Sigmoid colon (tissue), 6 donors: ENCODE measurements at regions not wholly inside any gene's neighbourhood (a gene's known extent, or its start where the extent isn't known, plus 50 kb on each side); places are given as distances from the start of the nearest gene placed in this dataset.
A peak's percentile ranks its signal among the peaks of the same experiment; 100 is the strongest.

Source experiments
- DNase-seq: peaks from one replicate; pipeline ENCODE4 v3.0.0-alpha.2; 2019
- H3K27ac ChIP-seq, 4 donors: fragments of 200-600 bp; sonication (generic); one replicate each; pipeline ENCODE4 v1.5.1; 2016 to 2019; ENCODE audit warnings: mild to moderate bottlenecking in 1 of 4
- H3K27me3 ChIP-seq, 3 donors: fragments of 200-600 bp; sonication (generic); one replicate each; pipeline ENCODE4 v1.5.1; 2019; ENCODE audit warnings: mild to moderate bottlenecking in 1 of 3
- H3K36me3 ChIP-seq, 4 donors: fragments of 200-600 bp; sonication (generic); one replicate each; pipeline ENCODE4 v1.5.1; 2016 to 2019
- H3K4me1 ChIP-seq, 4 donors: fragments of 200-600 bp; sonication (generic); one replicate each; pipeline ENCODE4 v1.5.1; 2017 to 2019
- H3K4me3 ChIP-seq, 4 donors: fragments of 200-600 bp; sonication (generic); one replicate each; pipeline ENCODE4 v1.5.1; 2017 to 2019; ENCODE audit warnings: mild to moderate bottlenecking in 2 of 4, moderate library complexity in 1 of 4
- H3K9me3 ChIP-seq, 4 donors: fragments of 200-600 bp in 3 of 4; sonication (generic) in 3 of 4; one replicate each; pipeline versions ENCODE4 v1.5.1 to v1.6.1; 2013 to 2019
- EP300 ChIP-seq, 4 donors: sonication (generic); formaldehyde crosslinking; IDR thresholded peaks; one replicate each; pipeline ENCODE4 v1.6.1; 2017; ENCODE audit warnings: antibody characterized with exemption in 4 of 4
- POLR2A ChIP-seq, 2 donors: fragments of 450-650 bp; IDR thresholded peaks; one replicate each; pipeline ENCODE4 v1.6.1; 2016; ENCODE audit warnings: antibody characterized with exemption in 2 of 2, mild to moderate bottlenecking in 2 of 2, moderate library complexity in 2 of 2
- POLR2AphosphoS5 ChIP-seq, 4 donors: sonication (generic); formaldehyde crosslinking; IDR thresholded peaks; one replicate each; pipeline ENCODE4 v1.6.1; 2017; ENCODE audit warnings: antibody characterized with exemption in 4 of 4
- WGBS, 2 donors: extraction: QIAGEN DNeasy Blood & Tissue Kit; methylation state at CpG; one replicate each; pipeline ENCODE4 v1.1.7; 2013; 5-methylcytosine and 5-hydroxymethylcytosine counted together
- intact Hi-C: fragments of 100-400 bp; cut with DNase I; formaldehyde crosslinking; loops from one replicate; pipeline ENCODE4 v1.15.1; 2023
- TF ChIP-seq, protein P1 (sequence below), 4 experiments: fragments of 450-650 bp in 3 of 4; fragments of 200-600 bp in 1 of 4; IDR thresholded peaks; one replicate each; pipeline ENCODE4 v1.5.1; 2016 to 2019; ENCODE audit warnings: antibody characterized with exemption in 4 of 4, mild to moderate bottlenecking in 3 of 4, moderate library complexity in 2 of 4
- donor health status: healthy with polysubstance abuse.
- donor health status: healthy.

DNA sequence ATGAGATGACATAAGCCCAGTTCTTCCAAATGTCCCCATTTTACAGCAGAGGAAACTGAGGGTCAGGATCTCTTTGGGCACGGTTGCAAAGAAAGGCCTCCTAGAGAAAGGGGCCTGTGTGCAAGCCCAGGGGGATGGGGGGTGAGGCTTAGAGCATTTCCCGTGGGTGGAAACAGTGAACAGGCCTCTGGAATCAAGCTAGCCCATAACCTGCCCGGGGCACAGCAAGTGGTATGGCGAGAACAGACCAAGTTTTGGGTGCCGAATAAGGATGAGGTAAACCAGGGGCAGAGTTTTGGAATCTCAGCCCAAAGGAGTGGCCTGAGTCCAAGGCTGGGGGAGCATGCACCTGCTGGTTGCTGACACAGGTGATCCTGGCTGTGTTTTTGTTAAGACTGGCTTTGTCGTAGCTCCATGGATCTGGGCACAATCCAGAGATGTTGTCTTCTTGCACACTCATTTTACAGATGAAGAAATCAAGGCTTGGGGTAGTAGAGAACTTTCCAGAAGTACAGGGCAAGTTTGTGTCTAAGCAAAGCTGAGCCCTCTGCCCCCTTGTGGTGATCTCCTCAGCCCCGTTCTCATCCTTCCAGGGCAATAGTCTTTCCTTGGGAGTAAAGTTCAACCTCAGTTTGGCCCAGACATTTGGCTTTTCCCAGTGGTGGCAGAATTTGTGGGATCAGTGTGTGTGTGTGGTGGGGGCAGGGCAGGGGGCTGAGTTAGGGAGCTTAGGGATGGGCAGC is 53.5 kb upstream of the MYEOV start:
- no peaks in the 10 kb centered on the region for H3K27me3 ChIP-seq
- no peak for DNase-seq
- TF ChIP-seq, protein P1, sequence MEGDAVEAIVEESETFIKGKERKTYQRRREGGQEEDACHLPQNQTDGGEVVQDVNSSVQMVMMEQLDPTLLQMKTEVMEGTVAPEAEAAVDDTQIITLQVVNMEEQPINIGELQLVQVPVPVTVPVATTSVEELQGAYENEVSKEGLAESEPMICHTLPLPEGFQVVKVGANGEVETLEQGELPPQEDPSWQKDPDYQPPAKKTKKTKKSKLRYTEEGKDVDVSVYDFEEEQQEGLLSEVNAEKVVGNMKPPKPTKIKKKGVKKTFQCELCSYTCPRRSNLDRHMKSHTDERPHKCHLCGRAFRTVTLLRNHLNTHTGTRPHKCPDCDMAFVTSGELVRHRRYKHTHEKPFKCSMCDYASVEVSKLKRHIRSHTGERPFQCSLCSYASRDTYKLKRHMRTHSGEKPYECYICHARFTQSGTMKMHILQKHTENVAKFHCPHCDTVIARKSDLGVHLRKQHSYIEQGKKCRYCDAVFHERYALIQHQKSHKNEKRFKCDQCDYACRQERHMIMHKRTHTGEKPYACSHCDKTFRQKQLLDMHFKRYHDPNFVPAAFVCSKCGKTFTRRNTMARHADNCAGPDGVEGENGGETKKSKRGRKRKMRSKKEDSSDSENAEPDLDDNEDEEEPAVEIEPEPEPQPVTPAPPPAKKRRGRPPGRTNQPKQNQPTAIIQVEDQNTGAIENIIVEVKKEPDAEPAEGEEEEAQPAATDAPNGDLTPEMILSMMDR (IDR thresholded peaks at IDR 0.05): peak in 1 of 4 experiments; percentile 9
- TF ChIP-seq EP300 (IDR thresholded peaks at IDR 0.05): no peak
- H3K4me3 ChIP-seq: no peak overlapping the region
- intact Hi-C loops: no loop called here
- 77 to 88% methylated on average over 7 of the region's 7 CpGs for WGBS, 2 donors
- no peaks in the 10 kb centered on the region for H3K9me3 ChIP-seq
- H3K4me1 ChIP-seq: no peaks in the 10 kb centered on the region
- no peak overlapping the region for H3K27ac ChIP-seq
- no peaks in the 10 kb centered on the region for H3K36me3 ChIP-seq

DNA sequence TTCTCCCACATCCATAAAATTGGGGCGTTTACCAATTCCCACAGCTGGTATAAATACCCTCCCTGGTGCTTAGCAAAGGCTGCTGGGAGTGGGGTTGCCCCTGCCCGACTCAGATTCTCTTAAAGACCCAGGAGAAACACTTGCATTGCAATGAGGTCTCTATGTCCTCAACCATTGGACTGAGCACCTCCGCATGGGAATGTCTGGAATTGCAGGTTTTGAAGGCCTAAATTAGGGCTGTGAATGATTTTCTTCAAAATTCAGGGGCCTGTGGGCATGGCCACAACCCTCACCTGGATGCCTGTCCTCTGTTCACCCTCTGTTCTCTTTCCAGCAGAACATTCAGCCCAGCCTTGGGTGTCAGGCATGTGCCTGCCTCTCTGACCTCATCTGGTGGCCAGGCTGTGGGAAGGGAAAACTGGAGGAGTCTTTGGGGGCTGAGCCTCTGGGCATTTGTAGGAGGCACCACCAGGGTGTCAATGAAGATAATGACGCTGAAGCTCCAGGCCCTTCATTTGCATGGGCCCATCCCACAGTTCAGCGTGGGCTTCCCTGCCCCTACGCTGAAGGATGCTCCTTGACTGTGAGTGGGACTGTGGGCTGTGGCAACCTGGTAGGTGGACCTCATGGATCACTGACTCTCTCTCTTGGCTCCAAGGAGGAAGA is 52.7 kb upstream of the MYEOV start:
- DNase-seq: peak; percentile 26
- no peak overlapping the region for H3K27ac ChIP-seq
- no peaks in the 10 kb centered on the region for H3K36me3 ChIP-seq
- WGBS, 2 donors: 86 to 92% methylated on average over 6 of the region's 6 CpGs
- no peak overlapping the region for H3K4me3 ChIP-seq
- no peaks in the 10 kb centered on the region for H3K27me3 ChIP-seq
- no peaks in the 10 kb centered on the region for H3K4me1 ChIP-seq
- intact Hi-C loops: no loop called here
- no peak for TF ChIP-seq POLR2A (IDR thresholded peaks at IDR 0.05)
- TF ChIP-seq EP300 (IDR thresholded peaks at IDR 0.05): no peak
- TF ChIP-seq POLR2AphosphoS5 (IDR thresholded peaks at IDR 0.05): no peak
- TF ChIP-seq, protein P1 (IDR thresholded peaks at IDR 0.05): no peak
- H3K9me3 ChIP-seq: no peaks in the 10 kb centered on the region

DNA sequence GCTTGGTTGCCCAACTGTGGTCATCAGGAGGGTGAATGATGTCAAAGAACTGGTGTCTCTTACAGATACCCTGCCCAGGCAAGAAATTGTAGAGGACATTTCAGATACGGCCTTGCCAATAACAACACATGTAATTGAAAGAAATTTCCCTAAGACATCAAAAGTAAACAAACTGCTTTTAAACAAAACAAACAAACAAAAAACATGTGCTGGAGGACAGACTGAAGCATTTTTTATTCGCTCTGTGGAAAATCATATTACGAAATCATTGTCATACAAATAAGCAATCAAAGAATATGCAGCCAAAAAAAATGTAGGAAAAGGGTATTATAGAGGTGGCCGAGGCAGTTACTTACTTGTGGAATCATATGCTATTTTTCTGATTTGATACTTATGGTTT is 52.1 kb upstream of the MYEOV start:
- Histone ChIP-seq H3K36me3 (no peaks in the 10 kb centered on the region), H3K9me3 (no peaks in the 10 kb centered on the region), H3K4me3 (no peak overlapping the region), H3K27ac (no peak overlapping the region), H3K27me3 (no peaks in the 10 kb centered on the region), H3K4me1 (no peaks in the 10 kb centered on the region)
- TF ChIP-seq EP300 (IDR thresholded peaks at IDR 0.05) (no peak), POLR2AphosphoS5 (IDR thresholded peaks at IDR 0.05) (no peak), POLR2A (IDR thresholded peaks at IDR 0.05) (no peak)
- TF ChIP-seq, protein P1 (IDR thresholded peaks at IDR 0.05): no peak
- no peak for DNase-seq
- 91% methylated on average over 4 of the region's 4 CpGs for WGBS, 2 donors
- intact Hi-C loops: no loop called here

DNA sequence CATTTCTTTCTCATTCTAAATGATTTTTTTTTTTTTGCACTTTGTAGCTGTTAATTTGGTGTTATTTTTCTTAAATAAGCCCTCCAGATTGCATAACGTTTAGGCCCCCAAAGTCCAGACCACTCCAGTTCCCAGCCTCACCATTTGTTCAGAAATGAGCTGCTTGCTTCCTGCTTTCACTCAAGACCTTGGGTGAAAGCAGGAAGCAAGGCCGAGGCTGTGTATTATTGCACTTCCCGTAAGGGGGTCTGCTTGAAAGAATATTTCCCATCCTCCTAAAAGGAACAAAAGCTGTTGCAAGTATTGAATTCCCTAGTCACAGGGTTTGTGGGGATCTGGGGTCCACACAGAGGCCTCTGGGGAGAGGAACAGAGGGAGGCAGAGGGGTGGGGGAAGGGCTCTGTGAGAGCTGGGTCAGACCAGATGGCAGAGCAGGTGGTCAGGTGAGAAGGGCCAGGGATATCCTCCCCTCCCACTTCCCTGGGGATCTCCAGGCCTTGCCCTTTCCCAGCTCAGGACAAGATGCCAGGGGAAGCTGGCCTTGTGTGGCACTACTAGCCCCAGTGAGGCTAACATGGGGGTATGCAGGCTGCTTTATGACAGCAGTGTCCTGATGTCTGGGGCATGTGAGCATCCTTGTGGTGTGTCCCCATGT is 51.6 kb upstream of the MYEOV start:
- H3K4me3 ChIP-seq: no peak overlapping the region
- no peaks in the 10 kb centered on the region for H3K9me3 ChIP-seq
- TF ChIP-seq EP300 (IDR thresholded peaks at IDR 0.05): no peak
- TF ChIP-seq POLR2A (IDR thresholded peaks at IDR 0.05): no peak
- TF ChIP-seq, protein P1 (IDR thresholded peaks at IDR 0.05): no peak
- no peak for TF ChIP-seq POLR2AphosphoS5 (IDR thresholded peaks at IDR 0.05)
- intact Hi-C loops: no loop called here
- no peak overlapping the region for H3K27ac ChIP-seq
- peak; percentile 46 for DNase-seq
- no peaks in the 10 kb centered on the region for H3K27me3 ChIP-seq
- no peaks in the 10 kb centered on the region for H3K4me1 ChIP-seq
- H3K36me3 ChIP-seq: no peaks in the 10 kb centered on the region
- WGBS, 2 donors: 34 to 53% methylated on average over 3 of the region's 3 CpGs
